ENCODE measurements at regions not wholly inside any gene's neighbourhood (a gene's known extent, or its start where the extent isn't known, plus 50 kb on each side); places are given as distances from the start of the nearest gene placed in this dataset.

- H3K27me3 ChIP-seq (ENCODE audit: insufficient read depth, low read depth, low read length), result no peaks in the 10 kb centered on the region
- no peak for TF ChIP-seq REST (IDR thresholded peaks at IDR 0.05; ENCODE audit: borderline replicate concordance)
- no peaks in the 10 kb centered on the region for H3K9me2 ChIP-seq (ENCODE audit: insufficient read depth, low read length)
- no peak overlapping the region for H3K4me2 ChIP-seq (ENCODE audit: low read length)
- no peaks in the 10 kb centered on the region for H3K79me2 ChIP-seq (replicated peaks; ENCODE audit: insufficient read depth, low read length)
- H3K36me3 ChIP-seq (ENCODE audit: insufficient read depth, low read length), result no peaks in the 10 kb centered on the region
- H3K4me3 ChIP-seq (ENCODE audit: low read length), result no peak overlapping the region
- no peak overlapping the region for H3K27ac ChIP-seq (ENCODE audit: low read length)
- no peak overlapping the region for H2AFZ ChIP-seq (ENCODE audit: low read depth, low read length)
- no peaks in the 10 kb centered on the region for H3K9me3 ChIP-seq (ENCODE audit: low read length)
- no peaks in the 10 kb centered on the region for H4K20me1 ChIP-seq (ENCODE audit: insufficient read depth)
- H3K9ac ChIP-seq (ENCODE audit: low read length), result no peak overlapping the region
- H3F3A ChIP-seq (ENCODE audit: insufficient read depth, low read length, poor library complexity, severe bottlenecking), result no peaks in the 10 kb centered on the region
Observed at GRCh38 chr20:56762829-56763228, 133.7 kb downstream of the TFAP2C start.

GRCh38 chr20:56764671-56765070 is 135.6 kb downstream of the TFAP2C start:
- Histone ChIP-seq H3K27me3 (ENCODE audit: insufficient read depth, low read depth, low read length) (no peaks in the 10 kb centered on the region), H3K36me3 (ENCODE audit: insufficient read depth, low read length) (no peaks in the 10 kb centered on the region), H3K4me2 (ENCODE audit: low read length) (no peak overlapping the region), H4K20me1 (ENCODE audit: insufficient read depth) (no peaks in the 10 kb centered on the region), H3K79me2 (replicated peaks; ENCODE audit: insufficient read depth, low read length) (no peaks in the 10 kb centered on the region), H3K9me3 (ENCODE audit: low read length) (no peaks in the 10 kb centered on the region), H3K4me3 (ENCODE audit: low read length) (no peak overlapping the region), H3F3A (ENCODE audit: insufficient read depth, low read length, poor library complexity, severe bottlenecking) (no peaks in the 10 kb centered on the region), H3K9ac (ENCODE audit: low read length) (no peak overlapping the region), H3K27ac (ENCODE audit: low read length) (no peak overlapping the region), H3K9me2 (ENCODE audit: insufficient read depth, low read length) (no peaks in the 10 kb centered on the region), H2AFZ (ENCODE audit: low read depth, low read length) (no peak overlapping the region)
- no peak for TF ChIP-seq TAF1 (IDR thresholded peaks at IDR 0.05; ENCODE audit: low read depth)
- no peak for TF ChIP-seq EZH2 (IDR thresholded peaks at IDR 0.05; ENCODE audit: borderline replicate concordance, insufficient read depth, low read length, poor library complexity, severe bottlenecking)

GRCh38 chr20:56765172-56766073 is 136.3 kb downstream of the TFAP2C start:
- no peaks in the 10 kb centered on the region for H3K79me2 ChIP-seq (replicated peaks; ENCODE audit: insufficient read depth, low read length)
- no peaks in the 10 kb centered on the region for H3K27me3 ChIP-seq (ENCODE audit: insufficient read depth, low read depth, low read length)
- no peak overlapping the region for H3K9ac ChIP-seq (ENCODE audit: low read length)
- H3K36me3 ChIP-seq (ENCODE audit: insufficient read depth, low read length), result no peaks in the 10 kb centered on the region
- TF ChIP-seq MXI1 (conservative IDR thresholded peaks at IDR 0.05; ENCODE audit: poor library complexity, severe bottlenecking) (no peak), POLR2AphosphoS5 (IDR thresholded peaks at IDR 0.05) (no peak), CTCF (IDR thresholded peaks at IDR 0.05; ENCODE audit: poor library complexity, severe bottlenecking) (no peak), EP300 (conservative IDR thresholded peaks at IDR 0.05; ENCODE audit: poor library complexity, severe bottlenecking) (no peak), REST (IDR thresholded peaks at IDR 0.05; ENCODE audit: borderline replicate concordance) (no peak), TAF1 (IDR thresholded peaks at IDR 0.05; ENCODE audit: low read depth) (no peak), SMC3 (conservative IDR thresholded peaks at IDR 0.05; ENCODE audit: poor library complexity) (no peak), RAD21 (conservative IDR thresholded peaks at IDR 0.05) (no peak), EZH2 (IDR thresholded peaks at IDR 0.05; ENCODE audit: borderline replicate concordance, insufficient read depth, low read length, poor library complexity, severe bottlenecking) (no peak)
- no peaks in the 10 kb centered on the region for H4K20me1 ChIP-seq (ENCODE audit: insufficient read depth)
- no peaks in the 10 kb centered on the region for H3K9me2 ChIP-seq (ENCODE audit: insufficient read depth, low read length)
- no peak overlapping the region for H3K4me3 ChIP-seq (ENCODE audit: low read length)
- no peak overlapping the region for H2AFZ ChIP-seq (ENCODE audit: low read depth, low read length)
- no peaks in the 10 kb centered on the region for H3F3A ChIP-seq (ENCODE audit: insufficient read depth, low read length, poor library complexity, severe bottlenecking)
- H3K27ac ChIP-seq (ENCODE audit: low read length), result no peak overlapping the region
- no peak overlapping the region for H3K4me2 ChIP-seq (ENCODE audit: low read length)
- no peaks in the 10 kb centered on the region for H3K9me3 ChIP-seq (ENCODE audit: low read length)
